HG03439 (cell line): ENCODE measurements at regions not wholly inside any gene's neighbourhood (a gene's known extent, or its start where the extent isn't known, plus 50 kb on each side); places are given as distances from the start of the nearest gene placed in this dataset.

Experiments used
- ATAC-seq: cut with Tn5 transposase; IDR thresholded peaks from one replicate; pipeline ENCODE4 v1.9.1; 2021; ENCODE audit warnings: mild to moderate bottlenecking, moderate library complexity; ENCODE audit not compliant: unreplicated experiment

DNA sequence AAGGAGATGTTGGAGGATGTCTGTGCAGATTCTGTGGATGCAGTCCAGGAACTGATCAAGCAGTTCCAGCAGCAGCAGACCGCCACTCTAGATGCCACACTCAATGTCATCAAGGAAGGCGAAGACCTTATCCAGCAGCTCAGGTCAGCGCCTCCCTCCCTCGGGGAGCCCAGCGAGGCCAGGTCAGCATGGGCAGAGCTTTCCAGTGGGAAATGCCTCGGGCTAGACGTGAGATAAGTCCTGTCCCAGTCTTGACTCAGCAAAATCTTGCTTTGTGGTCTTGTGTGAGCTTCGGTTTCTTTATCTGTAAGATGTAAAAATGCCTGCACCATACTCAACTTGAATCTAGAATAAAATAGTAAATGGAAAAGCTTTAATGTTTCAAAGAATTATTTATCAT is 335.1 kb upstream of the UMPS start:
- no peak for ATAC-seq

DNA sequence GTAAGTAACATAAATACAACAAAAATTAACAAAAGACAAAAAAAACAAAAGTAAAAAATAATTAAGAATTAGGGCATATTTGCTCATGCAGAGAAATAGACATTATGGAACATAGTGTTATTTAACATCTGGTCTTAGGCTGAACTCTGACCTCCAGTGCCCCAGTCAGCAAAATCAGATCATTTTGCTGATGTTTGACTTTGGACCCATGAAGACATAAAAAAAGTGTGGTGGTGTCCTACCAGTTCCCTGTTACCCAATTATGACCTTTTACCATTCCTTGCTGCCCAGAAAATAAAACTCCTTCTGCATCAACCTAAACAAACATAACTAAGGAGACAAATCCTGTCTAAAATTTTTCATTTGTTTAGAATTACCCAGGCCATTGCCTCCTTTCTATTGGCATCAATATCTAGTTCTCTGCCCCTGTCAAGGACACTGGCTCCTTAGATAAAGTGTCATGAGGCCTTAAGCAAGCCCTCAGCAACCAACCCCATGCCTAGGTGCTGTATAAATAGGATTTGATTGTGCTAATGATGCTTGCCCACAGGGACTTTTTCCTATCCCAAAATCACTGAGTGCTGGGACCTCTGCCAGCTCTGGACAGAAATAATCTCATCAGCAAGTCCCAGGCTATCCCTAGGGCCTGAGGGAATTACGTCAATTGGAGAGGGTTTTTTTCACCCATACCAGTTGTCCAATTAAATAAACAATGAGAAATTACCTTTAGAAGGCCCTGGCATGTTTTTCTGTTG is 334.5 kb upstream of the UMPS start:
- ATAC-seq, result no peak

DNA sequence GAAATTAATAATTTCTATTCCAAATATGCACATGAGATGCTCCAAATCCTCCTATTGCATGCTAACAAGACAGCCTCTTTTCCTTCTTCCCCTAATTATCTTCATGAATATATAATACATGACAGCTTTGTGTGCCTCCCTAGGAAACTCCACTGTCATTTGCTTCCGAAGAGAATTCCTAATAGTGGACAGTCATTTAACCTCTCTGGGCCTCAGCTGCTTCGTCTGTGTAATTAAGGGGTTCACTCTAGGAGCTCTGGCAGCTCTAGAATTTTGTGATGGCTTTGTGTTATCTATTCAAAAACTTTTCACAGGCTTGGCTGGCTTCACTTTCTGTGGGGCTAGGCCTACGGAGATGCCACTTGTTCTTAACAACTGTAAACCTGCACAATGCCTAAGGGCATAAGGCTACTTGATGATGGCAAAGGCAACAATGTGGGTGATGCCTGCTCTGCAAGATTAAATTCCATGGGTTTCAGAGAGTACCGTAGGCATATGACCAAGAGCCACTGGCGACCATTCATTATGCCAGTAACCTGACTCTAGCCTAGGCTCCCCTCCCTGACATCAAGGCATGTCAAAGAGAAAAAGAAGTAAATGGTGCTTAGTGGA is 333.8 kb upstream of the UMPS start:
- no peak for ATAC-seq

DNA sequence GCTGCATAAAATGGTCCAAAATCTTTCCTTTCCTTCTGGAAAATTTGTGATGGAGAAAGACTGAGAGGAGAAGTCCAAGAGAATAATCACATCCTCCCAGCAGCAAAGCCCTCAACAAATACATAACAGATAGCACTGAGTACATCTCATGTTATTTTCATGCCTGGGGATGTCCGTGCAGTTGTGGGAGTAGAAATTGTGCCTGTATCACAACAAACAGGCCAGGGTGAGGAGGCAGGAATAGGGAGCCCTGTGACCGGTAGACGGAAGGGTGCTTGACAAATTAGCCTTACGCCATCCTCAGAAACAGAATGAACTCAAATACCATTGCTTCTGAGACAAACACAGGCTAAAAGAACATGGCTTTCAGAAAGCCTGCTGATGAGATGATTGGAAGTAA is 333.2 kb upstream of the UMPS start:
- no peak for ATAC-seq

DNA sequence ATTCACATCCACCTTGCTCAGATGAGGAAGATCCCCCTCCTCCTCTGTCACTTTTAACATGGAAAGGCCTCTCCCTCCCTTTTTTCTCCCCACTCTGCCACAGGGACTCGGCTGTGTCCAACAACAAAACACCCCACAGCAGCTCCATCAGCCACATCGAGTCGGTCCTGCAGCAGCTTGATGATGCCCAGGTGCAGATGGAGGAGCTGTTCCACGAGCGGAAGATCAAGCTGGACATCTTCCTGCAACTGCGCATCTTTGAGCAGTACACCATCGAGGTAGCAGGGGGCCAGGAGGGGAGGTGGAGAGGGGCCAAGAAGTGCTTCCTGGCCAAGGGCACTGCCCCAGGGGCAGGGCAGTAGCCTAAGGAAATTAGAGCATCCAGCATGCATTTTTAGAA is 331.7 kb upstream of the UMPS start:
- ATAC-seq, result no peak

DNA sequence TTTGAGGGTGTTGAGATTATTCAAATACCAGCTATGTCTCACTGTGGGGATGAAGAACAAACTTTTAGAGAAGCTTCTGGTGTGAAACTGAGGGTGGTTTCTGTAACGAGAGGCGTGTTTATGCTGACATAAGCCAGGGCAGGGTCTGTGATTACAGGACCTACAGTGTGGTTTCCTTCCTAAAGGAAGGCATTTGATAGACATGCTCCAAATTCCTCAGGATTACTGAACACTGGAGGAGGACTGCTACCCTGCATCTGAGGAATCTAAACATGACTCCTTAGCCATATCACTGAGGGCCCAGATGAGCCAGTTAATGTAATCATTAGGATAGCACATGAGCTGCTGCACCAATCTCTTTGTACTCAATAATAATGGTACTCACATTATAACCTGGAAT is 328.4 kb upstream of the UMPS start:
- ATAC-seq, result no peak

DNA sequence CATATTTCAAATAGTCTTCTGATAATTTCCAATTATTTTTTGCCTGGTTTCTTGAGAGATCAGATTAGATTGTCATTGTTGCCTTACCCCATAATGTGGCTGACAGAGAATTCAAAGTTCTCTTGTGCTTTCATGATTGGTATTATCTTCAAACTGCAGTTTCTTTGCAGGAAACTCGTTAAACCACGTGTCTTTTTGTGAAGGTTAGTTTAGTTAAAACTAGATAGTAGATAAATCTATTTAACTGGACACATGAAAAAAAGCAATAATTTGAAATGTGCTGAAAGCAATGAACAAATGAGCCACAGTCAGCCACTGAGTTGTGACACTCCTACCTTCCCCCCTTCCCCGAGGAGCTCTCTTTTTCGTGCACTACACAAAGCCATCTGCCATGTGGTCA is 327.5 kb upstream of the UMPS start:
- ATAC-seq, result no peak

DNA sequence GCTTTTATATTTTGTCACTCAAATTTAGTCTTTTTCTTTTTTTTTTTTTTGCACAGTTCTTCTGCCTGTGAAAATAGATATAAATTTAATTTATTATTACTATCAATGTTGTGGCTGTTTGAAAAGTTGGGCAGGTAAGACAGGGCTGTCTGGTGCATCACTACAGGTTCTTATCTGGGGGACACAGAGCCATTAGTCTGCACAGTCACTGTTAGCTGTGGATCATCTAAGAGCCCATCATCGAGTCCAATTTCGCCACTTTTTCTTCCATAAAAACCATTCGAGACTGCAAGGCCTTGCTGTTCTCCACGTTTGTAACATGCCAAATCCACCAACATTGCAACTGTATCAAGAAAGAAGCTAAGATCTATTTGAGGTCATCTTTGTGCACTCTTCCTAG is 325.6 kb upstream of the UMPS start:
- no peak for ATAC-seq

DNA sequence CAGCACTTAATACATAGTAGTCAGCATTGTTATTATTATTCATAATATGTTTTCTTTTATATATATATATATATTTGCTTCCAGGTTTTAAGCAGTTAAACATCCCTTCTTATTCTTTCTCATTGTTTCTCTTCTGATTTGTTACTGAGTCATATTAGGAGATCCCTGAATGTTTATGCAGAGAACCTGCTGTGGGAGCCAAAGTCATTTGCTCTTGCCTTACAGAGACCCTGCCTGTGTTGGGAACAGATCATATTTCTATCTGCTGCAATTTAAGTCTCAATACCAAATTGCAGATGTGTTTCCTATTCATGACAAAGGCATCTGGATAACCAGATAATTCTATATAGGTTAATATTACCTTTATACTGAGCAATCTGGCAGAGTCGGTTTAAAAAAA is 323.0 kb upstream of the UMPS start:
- ATAC-seq, result no peak

DNA sequence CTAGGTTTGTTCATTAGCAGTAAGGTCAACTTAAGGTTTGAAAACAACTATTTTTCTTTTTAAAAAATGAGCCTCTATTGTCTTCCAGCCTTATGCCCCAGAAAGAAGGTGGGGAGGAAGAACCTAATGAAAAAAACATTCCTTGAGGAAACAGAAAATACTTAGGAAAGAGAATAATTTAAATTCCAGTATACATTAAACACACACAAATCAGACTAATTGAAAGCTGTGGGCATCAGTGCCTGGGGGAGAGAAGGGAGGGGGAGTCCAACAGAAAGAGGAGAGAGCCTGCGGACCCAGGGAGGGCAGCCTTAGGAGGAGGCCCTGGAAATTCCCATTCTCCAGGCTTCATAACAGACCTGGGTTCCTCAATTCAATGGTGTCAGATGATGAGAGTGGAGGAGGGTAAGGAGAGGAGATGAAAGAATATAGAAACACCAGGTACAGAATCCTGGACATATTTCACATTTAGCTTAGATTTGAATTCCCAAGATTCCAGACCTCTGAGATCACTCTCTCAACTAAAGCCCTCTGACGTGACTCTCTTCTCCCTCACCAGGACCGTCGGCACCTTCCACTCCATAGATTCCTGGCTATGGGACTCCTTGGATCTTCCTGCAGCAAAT is 320.5 kb upstream of the UMPS start:
- ATAC-seq, result no peak

DNA sequence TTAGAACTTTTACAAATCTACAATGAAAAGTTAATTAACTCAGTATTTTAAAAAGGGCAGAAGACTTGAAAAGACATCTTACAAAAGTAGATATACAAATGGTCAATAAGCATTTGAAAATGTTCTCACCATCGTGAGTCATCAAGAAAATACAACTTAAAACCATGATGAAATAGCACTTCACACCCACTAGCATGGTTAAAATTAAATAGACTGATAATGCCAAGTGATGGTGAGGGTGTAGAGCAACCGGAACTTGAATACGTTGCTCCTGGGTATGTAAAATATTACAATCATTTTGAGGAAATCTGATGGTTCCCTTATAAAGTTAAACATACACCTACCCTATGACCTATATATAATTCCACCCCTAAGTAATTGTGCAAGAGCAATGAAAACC is 319.8 kb upstream of the UMPS start:
- ATAC-seq, result no peak

DNA sequence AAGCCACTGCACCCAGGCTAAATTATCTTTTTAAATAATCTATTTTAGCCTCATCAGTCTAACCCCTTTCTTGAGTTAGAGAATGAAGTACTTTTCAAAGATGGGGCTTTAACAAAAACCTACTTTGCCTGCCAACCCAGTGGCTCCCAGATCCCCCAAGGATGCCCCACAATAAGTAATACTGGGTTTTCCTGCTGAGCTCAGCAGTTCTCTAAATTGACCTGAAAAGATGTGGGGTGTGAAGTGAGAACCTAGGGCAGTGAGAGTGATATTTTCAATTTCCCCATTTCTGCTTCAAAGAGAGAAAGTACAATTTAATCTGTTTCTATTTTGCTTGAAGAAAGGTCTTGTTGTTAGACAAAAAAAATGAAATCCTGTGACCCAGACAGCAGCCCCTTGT is 318.5 kb upstream of the UMPS start:
- no peak for ATAC-seq

DNA sequence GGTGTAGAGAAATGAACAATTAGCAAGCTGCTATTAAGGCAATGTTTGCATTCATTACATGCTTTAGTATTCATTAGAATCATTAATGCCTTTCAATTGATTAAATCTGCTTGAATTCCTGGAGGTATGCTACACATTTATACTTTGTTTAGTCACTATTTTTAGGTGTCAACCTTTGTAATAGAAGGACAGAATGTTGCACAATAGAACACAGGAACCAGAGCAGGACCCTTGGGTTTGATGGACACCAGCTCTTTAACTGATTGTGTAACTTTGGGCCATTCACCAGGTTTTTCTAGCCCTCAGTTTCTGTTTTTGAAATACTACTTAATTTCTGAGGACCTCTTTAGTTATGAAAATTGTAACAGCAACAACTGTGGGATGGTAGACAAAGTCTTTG is 317.6 kb upstream of the UMPS start:
- no peak for ATAC-seq

DNA sequence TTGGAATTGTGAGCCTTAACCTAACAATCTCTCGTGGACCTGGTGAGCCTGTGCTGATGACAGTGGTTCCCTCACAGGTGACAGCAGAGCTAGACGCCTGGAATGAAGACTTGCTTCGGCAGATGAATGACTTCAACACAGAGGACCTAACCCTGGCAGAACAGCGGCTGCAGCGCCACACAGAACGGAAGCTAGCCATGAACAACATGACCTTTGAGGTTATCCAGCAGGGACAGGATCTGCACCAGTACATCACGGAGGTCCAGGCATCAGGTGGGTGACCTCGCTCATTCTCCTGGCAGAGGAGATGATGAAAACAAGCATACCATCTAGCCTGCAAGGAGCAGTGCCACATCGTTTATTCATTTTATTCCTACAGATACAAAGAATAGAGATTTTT is 316.9 kb upstream of the UMPS start:
- no peak for ATAC-seq

DNA sequence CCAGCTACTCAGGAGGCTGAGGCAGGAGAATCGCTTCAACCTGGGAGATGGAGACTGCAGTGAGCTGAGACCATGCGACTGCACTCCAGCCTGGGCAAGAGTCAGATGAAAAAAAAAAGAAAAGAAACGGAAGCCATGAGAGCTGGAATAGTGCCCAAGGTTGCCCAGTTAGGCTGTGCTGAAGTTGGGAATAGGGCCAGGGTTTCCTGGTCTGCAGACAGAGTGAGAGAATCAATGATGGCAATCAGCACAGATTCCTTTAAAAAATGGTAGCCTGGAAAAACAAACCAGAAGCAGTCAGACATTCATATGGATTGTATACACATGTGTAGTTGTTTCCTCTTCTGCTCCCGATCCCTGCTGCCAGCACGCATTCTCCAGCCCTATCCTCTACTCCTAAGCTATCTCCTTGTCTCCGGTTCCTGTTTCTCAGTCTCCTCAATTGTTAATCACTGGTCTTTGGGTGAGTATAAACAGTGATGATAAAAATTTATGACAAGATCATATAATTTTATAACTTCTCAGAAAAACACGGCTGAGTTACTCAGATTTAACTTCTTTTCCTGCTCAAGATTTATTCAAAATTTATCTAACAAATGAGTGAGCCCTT is 316.2 kb upstream of the UMPS start:
- ATAC-seq, result no peak

DNA sequence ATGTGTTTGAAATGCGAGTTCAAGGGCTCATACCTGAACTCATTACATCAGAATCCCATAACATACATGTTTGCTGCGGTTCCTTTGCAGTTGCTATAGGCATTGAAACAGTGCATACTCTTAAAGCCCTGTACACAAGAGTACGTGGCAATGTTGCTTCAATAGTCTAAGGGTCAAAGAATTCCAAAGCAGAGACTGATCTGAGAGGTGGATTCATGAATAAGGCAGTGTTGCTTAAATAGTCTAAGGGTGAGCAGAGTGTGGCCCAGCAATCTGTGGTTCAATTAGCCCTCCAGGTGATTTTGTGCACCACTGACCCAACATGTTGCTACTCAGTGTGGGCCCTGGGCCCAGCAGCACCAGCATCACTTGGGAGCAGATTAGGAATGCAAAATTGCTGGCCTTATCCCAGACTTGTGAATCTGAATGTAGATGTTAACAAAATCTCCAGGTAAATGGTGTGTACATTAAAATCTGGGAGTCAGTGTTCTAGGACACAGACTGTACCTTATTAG is 314.7 kb upstream of the UMPS start:
- ATAC-seq, result no peak

DNA sequence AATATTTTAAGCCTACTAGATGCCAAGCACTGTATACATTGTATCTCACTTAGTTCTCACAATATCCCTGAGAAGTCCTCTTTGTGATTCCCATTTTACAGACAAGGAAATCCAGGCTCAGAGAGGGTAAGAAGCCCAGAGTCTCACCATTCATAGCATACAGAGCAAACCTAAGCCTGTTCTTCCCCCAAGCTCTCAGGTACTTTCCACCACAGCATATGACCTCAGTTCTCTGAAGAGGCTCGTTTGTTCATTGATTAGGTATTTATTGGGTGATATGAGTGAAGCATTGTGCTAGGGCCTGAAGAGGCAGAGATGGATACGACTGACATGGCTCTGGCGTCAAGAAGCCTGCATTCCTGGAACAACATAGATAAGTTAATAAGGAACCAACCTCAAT is 310.9 kb upstream of the UMPS start:
- ATAC-seq, result no peak

DNA sequence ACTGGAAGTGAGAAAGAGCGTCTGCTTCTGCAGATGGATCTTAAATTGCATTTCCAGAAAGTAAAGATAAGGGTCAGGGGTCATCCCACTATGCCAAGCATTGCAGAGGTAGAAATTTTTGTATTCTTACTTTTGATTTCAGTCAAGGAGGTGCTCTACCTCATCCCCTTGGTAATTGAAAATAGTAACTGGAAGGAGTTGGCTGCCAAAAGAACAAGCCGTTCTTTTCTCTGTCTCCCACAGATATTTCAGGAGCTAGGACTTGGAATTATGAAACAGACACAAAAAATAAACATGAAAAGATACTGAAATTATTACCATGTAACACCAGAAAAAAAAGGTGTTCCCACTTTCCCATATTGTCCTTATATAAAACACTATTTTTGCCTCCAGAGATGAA is 309.9 kb upstream of the UMPS start:
- no peak for ATAC-seq

DNA sequence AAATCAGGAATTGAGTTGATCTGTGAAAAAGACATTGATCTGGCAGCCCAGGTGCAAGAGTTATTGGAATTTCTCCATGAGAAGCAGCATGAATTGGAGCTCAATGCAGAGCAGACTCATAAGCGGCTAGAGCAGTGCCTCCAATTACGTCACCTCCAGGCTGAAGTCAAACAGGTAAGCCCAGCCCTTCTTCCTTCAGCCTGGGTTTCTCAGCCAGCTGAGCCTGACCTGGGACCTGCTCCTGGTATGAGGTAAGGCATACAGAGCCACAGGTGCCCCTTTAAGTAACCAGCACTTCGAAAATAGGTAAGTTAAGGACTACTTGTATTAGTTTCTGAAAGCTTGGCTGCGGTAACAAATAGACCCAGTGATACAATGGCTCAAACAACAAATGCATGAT is 307.4 kb upstream of the UMPS start:
- ATAC-seq, result no peak

DNA sequence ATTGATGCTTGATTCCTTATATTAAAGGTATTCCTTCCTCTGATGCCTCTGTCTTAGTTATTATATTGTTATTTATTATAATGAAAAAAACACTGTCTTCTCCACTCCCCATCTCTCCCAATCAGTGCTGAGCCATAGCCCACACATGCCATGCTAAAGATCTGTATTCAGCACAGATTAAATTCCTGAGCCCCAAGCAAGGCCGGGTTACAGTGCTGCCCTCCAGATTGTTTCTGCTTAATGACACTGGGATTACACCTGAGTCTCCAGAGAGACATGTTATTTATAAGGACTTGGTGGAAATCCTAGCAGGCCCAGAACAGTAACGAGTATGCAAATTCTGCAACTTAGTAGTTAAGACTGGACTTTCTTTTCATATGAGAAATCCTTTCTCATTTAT is 305.9 kb upstream of the UMPS start:
- no peak for ATAC-seq

DNA sequence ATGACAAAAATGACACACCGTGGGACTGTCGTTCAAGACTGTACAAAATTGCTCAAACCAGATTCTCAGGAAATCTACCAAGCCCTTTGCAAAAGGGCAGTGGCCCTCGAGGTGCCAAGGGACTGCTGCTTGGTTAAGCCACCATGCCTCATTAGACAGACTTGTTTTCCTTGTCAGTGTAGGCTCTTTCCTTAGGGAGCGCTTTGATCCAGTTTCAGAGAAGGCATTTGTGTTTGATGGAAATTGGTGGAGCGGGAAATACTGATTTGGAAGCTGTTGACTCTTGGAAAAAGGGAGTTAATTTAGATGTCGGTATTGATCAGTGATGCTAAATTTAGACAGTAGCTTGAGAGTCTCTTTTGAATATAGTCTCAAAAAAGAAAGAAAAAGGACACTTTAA is 304.3 kb upstream of the UMPS start:
- ATAC-seq, result no peak
